NOMO-1 treated with dmso at 0.1 percent for 144 hours (cell line): ENCODE measurements at regions not wholly inside any gene's neighbourhood (a gene's known extent, or its start where the extent isn't known, plus 50 kb on each side); places are given as distances from the start of the nearest gene placed in this dataset.

Experiments used
- DNase-seq: peaks from one replicate; lab custom pipeline; 2025; ENCODE audit not compliant: unreplicated experiment; lab: John Stamatoyannopoulos, UW

DNA sequence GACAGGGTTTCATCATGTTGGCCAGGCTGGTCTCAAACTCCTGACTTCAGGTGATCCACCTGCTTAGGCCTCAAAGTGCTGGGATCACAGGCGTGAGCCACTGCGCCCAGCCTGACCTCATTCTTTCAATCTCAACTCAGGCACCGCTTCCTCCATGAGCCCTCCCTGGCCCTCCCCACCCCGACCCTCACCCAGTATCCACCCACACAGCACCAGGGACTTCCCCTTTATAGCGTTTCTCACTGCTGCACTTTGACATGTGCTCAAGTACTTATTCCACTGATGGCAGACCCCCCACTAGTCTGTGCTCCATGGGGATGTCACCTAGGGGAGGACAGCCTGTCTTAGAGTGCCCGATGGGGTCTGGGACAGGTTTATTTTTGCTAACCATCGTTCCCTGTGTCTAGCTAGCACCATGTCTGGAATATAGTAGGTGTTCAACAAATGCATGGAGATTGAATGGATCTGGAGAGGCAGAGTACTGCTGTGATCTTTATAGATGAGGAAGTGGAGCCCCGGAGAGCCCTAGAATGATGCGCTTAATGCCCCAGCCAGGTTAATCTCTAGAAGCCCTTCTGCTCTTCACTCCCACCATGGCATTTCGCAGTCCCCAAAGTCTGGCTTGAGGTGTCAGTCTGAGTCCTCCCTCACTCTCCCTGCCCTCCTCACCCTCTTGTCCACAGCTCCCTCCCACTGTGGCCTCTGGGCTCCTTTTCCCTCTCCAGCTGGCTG lies 258.8 kb downstream of the RPS24 start:
- DNase-seq = no peak

DNA sequence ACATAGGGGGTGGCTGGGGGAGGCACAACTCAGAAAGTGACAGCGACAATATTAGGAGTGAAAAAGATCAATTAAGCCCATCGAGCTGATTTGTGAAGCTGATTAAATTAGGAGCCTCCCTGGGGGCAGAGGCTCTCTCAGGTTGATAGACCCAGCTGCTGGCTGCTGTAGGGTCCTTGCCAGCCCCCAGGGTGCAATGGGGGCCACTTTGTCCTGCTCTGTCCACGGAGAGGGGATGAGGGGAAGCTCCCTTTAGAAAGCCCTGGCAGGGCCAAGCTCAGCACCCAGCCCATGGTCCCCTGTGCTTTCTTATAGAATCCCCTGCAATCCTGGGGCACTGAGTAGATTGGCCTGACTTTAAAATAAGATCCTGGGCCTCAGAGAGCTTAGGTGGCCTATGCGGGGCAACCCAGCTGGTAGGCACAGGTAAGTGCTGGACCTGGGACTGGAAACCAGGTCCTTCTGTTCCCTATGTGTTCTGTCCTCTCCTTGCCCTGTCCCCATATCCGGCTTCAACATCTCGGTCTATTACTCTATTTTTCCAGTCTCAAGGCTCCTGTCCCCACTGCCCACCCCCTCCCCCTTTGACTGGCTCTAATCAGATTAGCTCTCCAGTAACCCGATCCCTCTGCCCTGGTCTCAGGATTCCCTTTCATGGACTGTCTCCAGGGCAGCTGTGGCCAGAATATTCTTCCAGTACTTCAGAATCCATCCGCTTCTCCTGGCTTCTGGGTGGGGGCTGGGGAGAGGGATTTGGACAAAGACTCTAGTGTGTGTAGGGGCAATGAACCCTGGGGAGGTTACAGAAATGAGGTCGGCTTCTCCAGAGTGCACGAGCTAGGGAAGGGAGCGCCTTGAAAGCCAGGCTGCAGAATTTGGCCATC lies 259.6 kb downstream of the RPS24 start:
- no peak for DNase-seq

DNA sequence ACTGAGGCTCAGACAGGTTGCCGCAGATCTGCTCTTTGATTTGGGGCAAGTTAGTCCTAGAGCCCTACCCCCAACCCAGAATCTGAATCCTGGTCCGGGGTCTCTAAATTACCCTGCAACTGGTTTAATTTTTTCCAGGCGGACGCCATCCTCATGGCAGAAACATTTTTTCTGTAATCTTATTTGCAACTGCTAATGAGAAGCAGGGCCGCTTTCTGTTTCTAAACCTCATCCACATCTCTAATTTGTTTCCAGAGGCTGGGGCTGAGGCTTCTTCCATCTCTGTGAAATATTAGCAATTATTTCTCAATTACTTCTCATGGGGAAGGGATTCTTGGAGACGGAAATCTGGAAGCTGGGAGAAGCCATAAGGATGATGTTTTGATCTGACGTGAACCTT lies 261.6 kb downstream of the RPS24 start:
- no peak for DNase-seq

DNA sequence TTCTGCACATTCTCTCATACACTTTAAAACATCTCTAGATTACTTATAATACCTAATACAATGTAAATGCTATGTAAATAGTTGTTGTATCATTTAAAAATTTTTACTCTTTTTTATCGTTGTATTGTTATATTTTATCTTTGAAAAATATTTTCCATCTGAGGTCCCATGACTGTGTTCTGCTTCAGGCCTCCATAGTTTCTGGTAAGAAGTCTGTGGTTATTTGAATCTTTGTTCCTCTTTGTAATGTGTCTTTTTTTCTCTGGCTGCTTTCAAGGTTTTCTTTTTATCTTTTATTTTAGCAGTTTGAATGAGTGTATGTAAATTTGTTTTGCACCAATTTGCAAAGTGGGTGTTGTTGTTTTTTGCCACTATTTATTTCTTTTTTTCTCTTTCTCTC lies 263.1 kb downstream of the RPS24 start:
- DNase-seq = no peak

DNA sequence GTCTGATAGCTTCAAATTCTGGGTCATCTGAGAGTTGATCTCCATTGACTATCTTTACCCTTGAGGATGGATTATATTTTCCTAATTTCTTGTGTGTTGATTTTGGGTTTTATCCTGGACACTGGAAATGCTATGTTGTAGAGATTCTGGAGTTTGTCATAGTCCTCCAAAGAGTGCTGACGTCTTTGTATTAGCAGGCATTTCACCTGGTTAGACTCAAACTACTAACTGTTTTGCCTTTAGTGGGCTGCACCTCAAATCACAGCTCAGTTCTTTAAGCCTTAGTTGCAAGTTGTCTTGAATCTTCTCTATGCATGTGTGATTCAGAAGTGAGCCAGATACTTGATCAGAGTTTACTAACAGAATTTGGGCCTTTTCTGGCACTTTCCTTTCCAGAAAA lies 264.3 kb downstream of the RPS24 start:
- DNase-seq = no peak

DNA sequence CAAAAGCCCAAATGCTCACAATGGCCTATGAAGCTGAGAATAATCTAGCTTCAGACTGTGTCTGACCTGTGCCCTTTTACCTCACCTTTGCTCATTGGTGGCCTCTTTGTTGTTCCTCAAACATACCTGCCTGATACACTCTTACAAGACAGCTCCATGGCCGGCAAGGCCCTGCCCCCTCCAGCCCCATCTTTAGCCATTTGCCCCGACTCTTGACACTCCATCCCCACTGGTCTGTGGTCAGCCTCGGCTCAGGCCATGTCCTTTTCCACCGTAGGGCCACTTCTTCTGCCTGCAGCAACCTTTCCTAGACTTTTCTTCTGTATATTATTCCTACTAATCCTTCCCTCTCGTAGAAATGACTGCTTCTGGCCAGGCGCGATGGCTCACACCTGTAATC lies 265.2 kb downstream of the RPS24 start:
- DNase-seq = no peak

DNA sequence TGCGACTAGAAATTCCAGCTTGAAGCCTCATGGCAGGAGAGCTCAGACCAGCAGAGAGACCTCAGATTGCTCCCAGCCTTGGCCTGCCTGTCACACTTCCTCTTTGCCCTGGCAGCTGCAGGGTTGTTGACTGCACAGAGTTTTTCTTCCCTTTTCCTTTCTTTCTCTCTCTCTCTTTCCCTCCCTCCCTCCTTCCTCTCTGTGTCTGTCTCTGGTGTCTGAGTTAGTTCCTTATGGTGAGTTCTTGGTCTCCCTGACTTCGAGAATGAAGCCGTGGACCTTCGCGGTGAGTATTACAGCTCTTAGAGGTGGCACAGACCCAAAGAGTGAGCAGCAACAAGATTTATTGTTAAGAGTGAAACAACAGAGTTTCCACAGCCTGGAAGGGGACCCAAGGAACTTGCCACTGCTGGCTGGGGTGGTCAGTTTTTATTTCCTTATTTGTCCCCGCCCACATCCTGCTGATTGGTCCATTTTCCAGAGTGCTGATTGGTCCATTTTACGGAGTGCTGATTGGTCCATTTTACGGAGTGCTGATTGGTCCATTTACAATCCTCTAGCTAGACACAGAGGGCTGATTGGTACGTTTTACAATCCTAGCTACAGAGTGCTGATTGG lies 266.3 kb downstream of the RPS24 start:
- peak; percentile 78 for DNase-seq

DNA sequence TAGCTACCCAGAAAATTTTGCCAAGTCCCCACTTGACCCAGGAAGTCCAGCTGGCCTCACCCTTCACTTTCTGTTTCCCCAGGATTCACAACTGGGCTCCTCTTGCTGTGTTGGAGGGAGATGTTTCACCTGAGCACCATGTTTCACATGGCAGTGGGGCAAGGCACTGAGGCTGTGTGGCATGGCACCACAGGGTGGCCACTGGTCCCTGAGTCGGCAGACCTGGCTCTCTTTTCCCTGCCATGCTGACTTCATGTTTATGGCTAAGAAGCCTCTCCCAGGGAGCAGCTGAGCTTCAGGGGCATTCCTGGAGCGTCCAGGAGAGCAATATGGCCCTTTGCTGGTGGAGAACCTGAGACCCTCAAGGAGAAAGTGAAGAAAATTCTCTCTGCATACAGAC lies 266.9 kb downstream of the RPS24 start:
- no peak for DNase-seq

DNA sequence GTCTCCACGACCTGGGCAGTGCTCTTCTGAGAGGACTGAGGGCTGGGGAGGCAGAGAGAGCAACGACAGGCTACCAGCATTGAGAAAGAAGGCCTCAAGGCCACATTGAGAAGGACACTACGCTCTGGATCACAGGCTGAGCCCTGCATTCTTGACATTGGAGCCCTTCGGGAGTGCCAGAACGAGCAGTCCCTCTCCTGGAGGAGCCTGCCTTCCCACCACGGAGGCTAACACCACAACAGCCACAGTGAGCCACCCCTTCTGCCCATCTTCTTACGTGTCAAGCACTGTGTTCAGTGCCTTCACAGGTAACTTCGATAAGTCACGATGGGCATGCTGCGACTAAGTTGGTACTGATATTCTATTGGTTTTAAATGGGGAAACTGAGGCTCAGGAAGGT lies 267.8 kb downstream of the RPS24 start:
- no peak for DNase-seq

DNA sequence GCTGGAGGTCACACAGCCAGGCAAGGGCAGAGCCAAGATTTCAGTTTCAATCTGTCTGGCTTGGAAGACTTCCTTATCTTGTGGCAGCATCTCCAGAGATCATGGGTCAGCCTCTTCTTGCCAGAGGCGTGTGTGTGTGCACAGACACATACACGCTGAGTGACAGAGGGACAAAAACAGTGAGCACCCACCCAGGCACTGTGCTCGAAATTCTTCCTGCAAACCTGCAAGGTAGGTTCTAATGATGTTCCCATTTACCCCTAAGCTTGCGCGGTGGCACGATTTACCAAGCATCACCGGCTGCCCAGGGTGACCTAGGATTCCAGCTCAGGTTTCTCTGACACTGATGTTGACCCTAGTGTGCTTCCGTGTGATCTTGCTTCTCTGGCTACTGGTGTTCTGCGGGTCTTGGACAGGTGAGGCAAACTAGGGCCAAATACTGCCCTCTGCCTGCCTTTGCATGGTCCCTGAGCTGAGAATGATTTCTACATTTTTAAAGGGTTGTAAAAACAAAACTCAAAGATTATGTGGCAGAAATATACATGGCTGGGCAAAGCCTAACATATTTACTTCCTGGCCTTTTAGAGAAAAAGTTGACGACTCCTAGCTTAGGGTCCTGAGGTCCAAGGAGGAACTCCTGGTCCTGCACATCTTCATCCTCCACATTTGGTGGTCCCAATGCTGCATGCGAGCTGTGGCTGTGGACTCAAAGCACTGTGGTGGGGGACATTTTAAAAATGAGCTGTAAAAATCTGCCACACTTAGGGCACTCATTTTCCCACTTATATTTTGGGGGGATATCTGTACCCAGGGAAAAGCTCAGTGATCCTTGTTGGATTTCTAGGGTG lies 268.5 kb downstream of the RPS24 start:
- no peak for DNase-seq

DNA sequence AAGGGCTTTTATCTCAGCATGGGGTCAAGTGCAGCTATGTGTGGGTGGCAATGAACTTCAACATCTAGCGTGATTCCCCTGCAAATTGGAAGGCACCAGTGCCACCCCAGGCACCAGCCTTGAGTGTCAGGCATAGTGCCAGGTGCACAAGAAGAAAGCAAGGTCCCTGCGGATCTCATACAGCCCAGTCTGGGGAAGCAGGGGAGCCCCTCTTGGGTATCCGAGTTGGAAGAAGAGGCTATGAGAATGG lies 269.0 kb downstream of the RPS24 start:
- no peak for DNase-seq

DNA sequence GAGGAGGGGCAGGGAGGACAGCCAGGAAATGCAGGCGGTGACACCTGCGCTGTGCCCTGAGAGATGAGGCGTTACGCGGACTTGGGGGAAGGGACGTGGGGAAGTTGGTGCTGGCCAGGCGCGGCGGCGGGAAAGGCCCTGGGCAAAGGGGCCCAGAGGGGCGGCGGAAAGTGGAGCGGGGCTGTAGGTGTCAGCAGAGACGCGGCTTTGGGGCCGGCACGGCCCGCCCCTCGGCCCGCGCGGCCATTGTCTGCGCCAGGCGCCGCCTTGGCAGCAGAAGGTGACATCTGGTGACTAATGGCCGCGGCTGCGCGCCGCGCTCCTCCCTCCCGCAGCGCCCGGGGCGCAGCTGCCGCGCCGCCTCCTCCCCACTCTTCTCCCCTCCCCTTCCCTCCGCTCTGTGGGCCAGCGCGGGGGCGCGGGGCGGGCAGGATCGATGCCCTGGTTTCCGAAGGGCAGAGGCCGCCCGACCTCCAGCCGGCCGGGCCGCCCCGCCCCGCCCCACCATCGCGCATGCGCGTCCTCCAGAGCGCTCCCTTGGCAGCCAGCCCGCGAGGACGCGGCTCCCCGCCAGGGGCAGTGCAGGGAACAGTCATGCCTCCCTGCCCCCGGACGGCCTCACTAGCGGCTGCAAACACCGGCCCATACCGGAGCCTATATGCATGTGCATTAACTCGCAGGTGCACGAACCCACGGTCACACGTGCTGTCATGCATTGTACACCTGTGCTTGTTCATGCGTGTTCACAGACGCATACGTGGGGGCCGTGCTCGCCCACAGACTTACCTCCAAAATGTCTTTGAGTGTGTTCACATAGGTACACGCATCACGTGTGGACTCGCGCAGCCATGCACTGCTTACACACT lies 269.6 kb downstream of the RPS24 start:
- peak; percentile 95 for DNase-seq

DNA sequence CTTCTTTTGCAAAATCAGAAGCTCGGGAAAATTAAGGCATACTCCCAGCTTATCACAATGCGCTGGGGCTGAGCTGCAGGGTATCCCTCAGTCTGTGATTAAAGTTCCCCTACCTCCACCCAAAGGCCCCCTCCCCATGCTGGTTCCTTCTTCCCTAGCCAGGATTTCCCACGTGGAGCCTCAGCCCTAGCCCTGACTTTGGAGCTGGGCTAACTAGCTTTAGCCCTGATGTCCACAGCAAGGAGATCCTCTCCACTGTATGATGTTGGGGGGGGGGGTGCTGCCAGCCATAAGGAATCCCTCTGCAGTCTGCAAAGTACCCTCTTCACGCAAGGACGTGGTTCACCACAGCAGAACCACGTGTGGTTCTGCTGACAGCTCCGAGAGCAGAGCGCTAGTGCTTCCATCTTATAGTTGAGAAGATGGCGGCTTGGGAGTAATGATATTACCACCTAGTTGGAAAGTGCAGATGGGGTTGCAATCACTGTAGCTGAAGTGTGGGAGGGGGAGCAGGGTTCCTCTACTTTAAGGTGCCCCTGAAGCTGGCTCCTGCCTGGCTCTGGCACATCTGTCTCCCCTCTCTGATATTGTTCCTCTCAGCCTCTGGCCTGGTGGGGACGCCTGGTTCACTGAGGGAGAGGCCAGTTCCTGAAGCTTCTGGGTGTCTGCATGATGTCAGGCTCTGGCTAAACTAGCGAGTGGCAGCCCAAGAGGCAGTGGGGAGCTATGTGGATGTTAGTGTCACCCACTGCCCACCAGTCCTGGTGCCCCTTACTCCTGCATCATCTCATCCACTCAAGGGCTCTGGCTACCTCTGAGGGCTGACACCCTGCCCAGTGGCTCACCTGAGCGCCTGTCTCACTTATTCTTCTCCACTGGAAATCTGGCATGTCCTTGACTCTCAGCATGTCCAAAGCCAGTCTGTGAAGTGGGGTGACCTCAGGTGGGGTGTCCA lies 270.7 kb downstream of the RPS24 start:
- DNase-seq = no peak

DNA sequence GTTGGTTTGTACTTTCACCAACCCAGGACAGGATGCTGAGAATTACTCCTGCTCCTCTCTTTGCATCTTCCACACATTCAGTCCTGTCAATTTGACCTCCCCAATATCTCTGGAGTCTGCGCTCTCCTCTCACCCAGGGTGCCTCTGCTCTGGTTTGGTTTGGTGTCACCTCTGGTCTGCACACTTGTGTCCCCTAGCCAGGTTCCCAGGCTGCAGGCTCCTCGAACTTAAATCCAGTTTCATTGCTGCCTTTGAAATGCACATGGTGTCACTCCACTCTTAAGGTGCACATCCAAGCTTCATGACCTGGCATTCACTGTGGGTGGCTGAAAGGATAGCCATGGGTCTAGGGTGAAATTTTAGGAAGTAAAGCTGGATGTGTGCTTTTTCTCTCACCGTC lies 271.6 kb downstream of the RPS24 start:
- no peak for DNase-seq

DNA sequence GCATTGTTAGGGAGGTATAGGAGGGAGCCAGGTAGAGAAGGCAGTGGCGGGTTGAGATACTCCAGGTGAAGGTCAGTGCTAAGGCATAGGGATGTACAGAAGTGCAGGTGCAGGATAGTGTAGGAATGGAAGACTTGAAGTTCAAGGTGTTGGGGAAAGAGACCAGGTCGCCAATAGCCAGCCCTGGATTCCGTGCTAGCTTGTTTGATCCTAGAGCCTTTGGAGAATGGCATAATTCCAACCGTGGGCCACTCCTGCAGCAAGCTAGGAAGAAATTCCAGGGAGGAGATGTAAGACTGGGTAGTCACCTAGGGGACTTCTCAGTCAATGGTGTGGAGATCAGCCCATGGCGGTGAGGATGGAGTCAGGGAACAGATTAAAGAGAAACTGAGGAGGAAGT lies 272.7 kb downstream of the RPS24 start:
- no peak for DNase-seq

DNA sequence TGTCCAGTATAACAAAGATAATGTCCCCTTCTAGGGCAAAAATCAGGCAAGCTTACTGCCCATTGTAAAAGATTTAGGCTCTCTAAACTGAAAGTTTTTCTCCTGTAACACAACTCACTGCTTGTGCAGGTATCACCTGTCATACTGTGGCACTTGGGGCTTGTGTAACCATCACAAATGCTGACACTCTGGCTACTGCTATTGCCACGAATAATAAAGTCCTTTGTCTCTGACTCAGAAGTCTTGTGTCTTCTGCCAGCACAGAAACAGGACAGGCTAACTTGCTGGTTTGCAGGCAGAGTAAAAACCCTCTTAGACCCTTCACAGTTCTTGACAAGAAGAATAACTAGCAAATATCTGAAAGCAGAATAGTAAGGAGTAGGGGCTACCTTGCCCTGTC lies 273.9 kb downstream of the RPS24 start:
- no peak for DNase-seq

DNA sequence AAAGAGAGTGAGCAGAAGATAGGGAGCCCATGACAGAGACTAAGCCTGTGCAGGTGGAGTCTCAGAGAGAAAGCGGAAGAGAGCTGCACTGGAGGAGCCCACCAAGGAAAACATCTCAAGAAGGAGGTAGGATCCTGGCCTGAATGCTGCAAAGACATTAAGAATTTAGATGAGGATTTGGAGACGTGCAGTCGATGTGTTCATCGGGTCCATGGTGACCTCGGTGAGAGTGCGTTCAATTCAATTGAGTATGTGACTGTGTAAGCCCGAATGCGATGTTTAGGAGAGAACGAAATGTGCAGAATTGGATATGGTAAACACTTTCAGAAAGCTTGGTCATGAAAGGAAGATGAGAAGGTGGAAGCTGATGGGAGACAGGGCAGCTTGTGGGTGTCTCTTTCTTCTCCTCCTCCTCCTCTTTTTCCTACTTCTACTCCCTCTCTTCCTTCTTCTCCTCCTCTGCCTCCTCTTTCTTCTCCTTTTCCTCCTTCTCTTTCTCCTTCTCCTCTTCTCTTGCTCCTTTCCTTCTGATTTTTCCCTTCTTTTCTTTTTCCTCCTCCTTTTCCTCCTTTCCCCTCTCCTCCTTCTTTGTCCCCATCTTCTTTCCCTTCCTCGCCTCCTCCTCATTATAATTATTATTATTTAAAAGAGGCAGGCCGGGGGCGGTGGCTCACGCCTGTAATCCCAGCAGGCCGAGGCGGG lies 276.0 kb downstream of the RPS24 start:
- DNase-seq = no peak

DNA sequence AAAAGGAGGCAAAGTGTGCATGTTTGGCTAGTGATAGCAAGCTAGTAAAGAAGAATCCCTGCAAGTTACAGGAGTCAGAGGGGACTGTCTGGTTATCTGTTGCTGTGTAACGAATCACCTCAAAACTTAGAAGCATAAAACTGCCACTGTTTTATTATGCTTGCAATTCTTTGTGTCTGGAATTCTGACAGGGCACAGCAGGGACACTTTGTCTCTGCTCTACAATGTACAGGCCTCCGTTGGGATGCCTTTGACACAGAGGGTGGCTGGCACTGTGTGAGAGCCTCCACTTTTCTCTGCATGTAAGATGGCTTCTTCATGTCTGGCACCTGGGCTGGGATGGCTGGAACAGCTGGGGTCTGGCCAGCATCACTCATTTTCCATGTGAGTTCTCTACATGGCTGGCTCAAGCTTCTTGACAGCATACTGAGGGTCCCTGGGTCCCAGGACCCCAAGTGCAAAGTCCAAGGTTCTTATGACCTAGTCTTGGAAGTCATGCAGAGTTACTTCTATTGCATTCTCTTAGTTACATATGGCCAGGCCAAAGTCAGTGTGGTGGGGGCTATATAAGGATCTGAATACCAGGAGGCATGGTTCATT lies 276.9 kb downstream of the RPS24 start:
- DNase-seq = no peak
